ENCODE measurements at regions not wholly inside any gene's neighbourhood (a gene's known extent, or its start where the extent isn't known, plus 50 kb on each side); places are given as distances from the start of the nearest gene placed in this dataset.

GRCh38 chr13:75919660-75920199 lies 283.6 kb downstream of the LMO7 start:
- 94% methylated on average over 2 of the region's 2 CpGs for WGBS, 2 donors
- intact Hi-C loops (cut with DNase I; ENCODE audit: low total_unique reads): no loop called here
- no peak for DNase-seq (ENCODE audit: low spot score in 2 of 2)
- H3K4me3 ChIP-seq (ENCODE audit: low read depth, poor library complexity, severe bottlenecking): no peak overlapping the region
- TF ChIP-seq CTCF (IDR thresholded peaks at IDR 0.05): no peak
- no peak for TF ChIP-seq POLR2A (IDR thresholded peaks at IDR 0.05)

- H3K4me3 ChIP-seq (ENCODE audit: low read depth, poor library complexity, severe bottlenecking): no peak overlapping the region
- intact Hi-C loops (cut with DNase I; ENCODE audit: low total_unique reads): no loop called here
- TF ChIP-seq POLR2A (IDR thresholded peaks at IDR 0.05) (no peak), CTCF (IDR thresholded peaks at IDR 0.05) (no peak)
- DNase-seq (ENCODE audit: low spot score in 2 of 2): no peak
These were observed 278.9 kb downstream of the LMO7 start for GRCh38 chr13:75915066-75915465.

GRCh38 chr13:75913925-75914324 lies 277.8 kb downstream of the LMO7 start:
- no peak overlapping the region for H3K4me3 ChIP-seq (ENCODE audit: low read depth, poor library complexity, severe bottlenecking)
- TF ChIP-seq CTCF (IDR thresholded peaks at IDR 0.05) (no peak), POLR2A (IDR thresholded peaks at IDR 0.05) (no peak)
- DNase-seq (ENCODE audit: low spot score in 2 of 2): no peak
- WGBS, 2 donors: 73 to 74% methylated on average over 5 of the region's 5 CpGs
- intact Hi-C loops (cut with DNase I; ENCODE audit: low total_unique reads): no loop called here

GRCh38 chr13:75910591-75910990 lies 274.5 kb downstream of the LMO7 start:
- DNase-seq (ENCODE audit: low spot score in 2 of 2): no peak
- TF ChIP-seq CTCF (IDR thresholded peaks at IDR 0.05): no peak
- no peak for TF ChIP-seq POLR2A (IDR thresholded peaks at IDR 0.05)
- WGBS, 2 donors: 75 to 85% methylated on average over 2 of the region's 2 CpGs
- intact Hi-C loops (cut with DNase I; ENCODE audit: low total_unique reads): no loop called here
- H3K4me3 ChIP-seq (ENCODE audit: low read depth, poor library complexity, severe bottlenecking): no peak overlapping the region
